Kidney (tissue), 13 donors: ENCODE measurements at regions not wholly inside any gene's neighbourhood (a gene's known extent, or its start where the extent isn't known, plus 50 kb on each side); places are given as distances from the start of the nearest gene placed in this dataset.

Experiments used
- DNase-seq, 5 donors: peaks; one replicate each; pipeline ENCODE4 v3.0.0-alpha.2; 2013 to 2020
- FAIRE-seq: peaks from 2 replicates; lab custom pipeline; 2012; peaks lifted over from hg19 to GRCh38; lab: Jason Lieb, UNC
- H3K27ac ChIP-seq, 2 donors: one replicate each; pipeline ENCODE4 v1.7.0; 2013; ENCODE audit warnings: low read depth in 2 of 2, low read length in 2 of 2, inconsistent platforms in 1 of 2
- H3K27me3 ChIP-seq: one replicate; pipeline ENCODE4 v1.7.1; 2013; ENCODE audit warnings: low read length, inconsistent platforms; ENCODE audit not compliant: control insufficient read depth, insufficient read depth
- H3K36me3 ChIP-seq, 3 donors: one replicate each; pipeline versions ENCODE4 v1.7.0 to v1.7.1; 2013; ENCODE audit warnings: low read length in 3 of 3, control low read depth in 1 of 3, inconsistent platforms in 1 of 3; ENCODE audit not compliant: insufficient read depth in 3 of 3, control insufficient read depth in 2 of 3
- H3K4me1 ChIP-seq, 3 donors: one replicate each; pipeline versions ENCODE4 v1.7.0 to v1.7.1; 2013; ENCODE audit warnings: low read length in 3 of 3, inconsistent platforms in 1 of 3, low read depth in 1 of 3; ENCODE audit not compliant: control insufficient read depth in 2 of 3, insufficient read depth in 2 of 3
- H3K4me3 ChIP-seq, 3 donors: one replicate each; pipeline versions ENCODE4 v1.7.0 to v1.8.1; 2013; ENCODE audit warnings: low read length in 3 of 3, control low read depth in 1 of 3, inconsistent platforms in 1 of 3
- H3K9ac ChIP-seq, 3 donors: one replicate each; pipeline versions ENCODE4 v1.7.0 to v1.7.1; 2013; ENCODE audit warnings: low read length in 3 of 3, control low read depth in 1 of 3, inconsistent platforms in 1 of 3
- H3K9me3 ChIP-seq, 3 donors: one replicate each; pipeline versions ENCODE4 v1.7.0 to v1.7.1; 2013; ENCODE audit warnings: low read length in 3 of 3, control low read depth in 1 of 3, inconsistent platforms in 1 of 3; ENCODE audit not compliant: control insufficient read depth in 2 of 3, insufficient read depth in 1 of 3
- intact Hi-C: fragments of 100-400 bp; cut with DNase I; formaldehyde crosslinking; loops from one replicate; pipeline ENCODE4 v1.11.1; 2022
- TF ChIP-seq, protein P1 (sequence below): IDR thresholded peaks from 3 replicates; pipeline ENCODE4 v1.5.1; 2012; ENCODE audit warnings: mild to moderate bottlenecking, moderate library complexity, borderline replicate concordance; ENCODE audit not compliant: insufficient read depth; ENCODE audit errors: extremely low read depth
- donor health status: control.
- donor health status: control.
- donor health status: control.
- donor health status: control.
- donor health status: control.
- donor health status: DM: yes; HTN: yes; CAD: no.
- donor health status: Normal renal cell carcinoma (clear cell type).

DNA sequence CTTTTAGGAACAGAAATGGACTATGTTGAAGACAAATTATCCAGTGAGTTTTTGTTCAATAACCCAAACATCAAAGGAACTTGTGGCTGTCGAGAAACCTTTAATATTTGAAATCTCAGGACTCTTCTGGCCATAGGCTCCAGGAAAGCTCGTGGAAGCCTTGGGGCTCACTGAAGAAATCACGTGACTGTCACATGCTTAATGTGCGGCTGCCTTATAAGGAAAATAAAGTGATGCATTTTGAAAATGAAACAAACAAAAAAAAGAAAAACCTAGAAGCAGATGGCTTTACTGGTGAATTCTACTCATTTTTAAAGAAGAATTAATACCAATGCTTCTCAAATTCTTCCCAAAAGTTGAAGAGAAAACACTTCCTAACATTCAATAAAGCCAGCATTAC lies 228.4 kb upstream of the RAB4A start:
- Histone ChIP-seq H3K36me3 (no peaks in the 10 kb centered on the region), H3K27ac (no peak overlapping the region), H3K27me3 (no peaks in the 10 kb centered on the region), H3K9me3 (no peaks in the 10 kb centered on the region), H3K4me1 (no peaks in the 10 kb centered on the region), H3K4me3 (no peak overlapping the region), H3K9ac (no peak overlapping the region)
- TF ChIP-seq, protein P1, sequence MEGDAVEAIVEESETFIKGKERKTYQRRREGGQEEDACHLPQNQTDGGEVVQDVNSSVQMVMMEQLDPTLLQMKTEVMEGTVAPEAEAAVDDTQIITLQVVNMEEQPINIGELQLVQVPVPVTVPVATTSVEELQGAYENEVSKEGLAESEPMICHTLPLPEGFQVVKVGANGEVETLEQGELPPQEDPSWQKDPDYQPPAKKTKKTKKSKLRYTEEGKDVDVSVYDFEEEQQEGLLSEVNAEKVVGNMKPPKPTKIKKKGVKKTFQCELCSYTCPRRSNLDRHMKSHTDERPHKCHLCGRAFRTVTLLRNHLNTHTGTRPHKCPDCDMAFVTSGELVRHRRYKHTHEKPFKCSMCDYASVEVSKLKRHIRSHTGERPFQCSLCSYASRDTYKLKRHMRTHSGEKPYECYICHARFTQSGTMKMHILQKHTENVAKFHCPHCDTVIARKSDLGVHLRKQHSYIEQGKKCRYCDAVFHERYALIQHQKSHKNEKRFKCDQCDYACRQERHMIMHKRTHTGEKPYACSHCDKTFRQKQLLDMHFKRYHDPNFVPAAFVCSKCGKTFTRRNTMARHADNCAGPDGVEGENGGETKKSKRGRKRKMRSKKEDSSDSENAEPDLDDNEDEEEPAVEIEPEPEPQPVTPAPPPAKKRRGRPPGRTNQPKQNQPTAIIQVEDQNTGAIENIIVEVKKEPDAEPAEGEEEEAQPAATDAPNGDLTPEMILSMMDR, result no peak
- no peak for DNase-seq
- no peak for FAIRE-seq
- intact Hi-C loops, result no loop called here

DNA sequence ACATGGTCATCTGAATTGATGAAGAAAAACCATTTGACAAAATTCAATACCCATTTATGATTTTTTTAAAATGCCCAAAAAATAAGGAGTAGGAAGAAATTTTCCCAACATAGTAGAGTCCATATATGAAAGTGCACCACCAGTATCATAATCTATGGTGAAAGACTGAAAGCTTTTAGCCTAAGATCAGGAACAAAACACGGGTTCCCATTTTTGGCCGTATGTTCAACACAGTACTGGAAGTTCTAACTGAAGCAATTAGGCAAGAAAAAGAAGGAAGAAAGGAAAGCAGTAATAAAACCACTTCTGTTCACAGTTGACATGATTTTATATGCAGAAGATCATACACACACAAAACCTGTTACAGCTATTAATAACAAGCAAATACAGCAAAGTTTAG lies 227.8 kb upstream of the RAB4A start:
- TF ChIP-seq, protein P1, result no peak
- DNase-seq (no peak), FAIRE-seq (no peak)
- H3K36me3 ChIP-seq, result no peaks in the 10 kb centered on the region
- H3K27ac ChIP-seq, result no peak overlapping the region
- no peak overlapping the region for H3K4me3 ChIP-seq
- H3K9me3 ChIP-seq, result no peaks in the 10 kb centered on the region
- no peaks in the 10 kb centered on the region for H3K4me1 ChIP-seq
- intact Hi-C loops, result no loop called here
- no peak overlapping the region for H3K9ac ChIP-seq
- no peaks in the 10 kb centered on the region for H3K27me3 ChIP-seq

DNA sequence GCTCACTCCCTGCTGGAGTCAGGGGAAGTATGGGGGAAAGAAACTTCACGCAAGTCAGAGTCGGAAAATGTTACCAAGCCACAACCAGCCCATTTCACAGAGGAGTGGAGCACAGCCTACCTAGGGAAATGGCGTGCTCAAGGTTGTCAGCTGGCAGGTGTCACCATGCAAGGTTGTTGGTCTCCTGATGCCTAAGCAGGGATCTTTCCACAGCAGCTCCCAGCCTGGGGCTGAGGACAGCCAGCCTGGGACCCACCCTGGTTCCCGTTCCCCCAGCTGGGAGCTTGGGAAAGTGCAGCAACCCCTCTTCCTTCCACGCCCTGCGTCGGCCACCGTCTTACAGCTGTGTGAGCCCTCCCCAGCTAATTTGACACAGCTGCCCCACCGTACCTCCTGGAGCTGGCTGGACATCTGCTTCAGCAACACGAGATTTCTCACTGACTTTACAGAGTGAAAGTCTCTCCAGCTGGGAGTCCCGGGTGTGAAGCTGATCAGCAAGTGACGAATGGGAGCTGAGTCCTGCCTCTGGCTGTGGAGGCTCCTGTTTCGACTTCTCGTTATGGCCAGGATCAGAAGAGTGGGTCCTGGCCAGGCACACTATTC lies 224.6 kb upstream of the RAB4A start:
- TF ChIP-seq, protein P1, result no peak
- H3K4me1 ChIP-seq, result no peaks in the 10 kb centered on the region
- DNase-seq (peak in 2 of 5 donors; percentile 26 to 35), FAIRE-seq (no peak)
- H3K4me3 ChIP-seq, result no peak overlapping the region
- H3K27me3 ChIP-seq, result no peaks in the 10 kb centered on the region
- H3K9ac ChIP-seq, result no peak overlapping the region
- no peaks in the 10 kb centered on the region for H3K36me3 ChIP-seq
- intact Hi-C loops, result no loop called here
- peaks cover 0 to 2% (median 0%) of the 10 kb centered on the region in 3 donors for H3K9me3 ChIP-seq
- no peak overlapping the region for H3K27ac ChIP-seq
